Right forelimb (tissue), 1 donor: ENCODE measurements at regions not wholly inside any gene's neighbourhood (a gene's known extent, or its start where the extent isn't known, plus 50 kb on each side); places are given as distances from the start of the nearest gene placed in this dataset.
"Not testable (repeated sequence)": the region's sequence is repeated elsewhere in the genome, so short reads cannot be mapped to it uniquely, and the experiment has no call there.

Experiments
- DNase-seq: peaks from one replicate; pipeline ENCODE4 v3.0.0-alpha.2; 2018

- DNase-seq, result not testable (repeated sequence)
Measured at GRCh38 chr12:85433148-85433547, 153.1 kb downstream of the ALX1 start.

DNA sequence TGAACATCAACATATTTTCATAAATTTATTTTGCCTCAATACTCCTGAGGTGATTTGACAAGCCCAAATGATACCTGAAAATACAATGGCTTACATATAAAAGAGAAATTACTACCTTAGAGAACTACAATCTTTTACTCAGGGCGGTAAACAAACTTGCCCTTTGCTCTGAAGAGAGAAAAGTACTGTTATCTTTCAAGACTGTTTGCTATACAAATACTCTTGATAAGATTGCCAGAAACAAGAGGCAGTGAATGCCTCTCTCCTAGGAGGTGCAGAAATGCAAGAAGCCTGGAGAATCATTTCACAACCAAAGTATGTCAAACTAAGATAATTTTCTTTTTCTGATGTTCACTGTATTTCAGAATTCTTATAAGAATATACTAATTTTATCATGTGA, 160.3 kb downstream of the ALX1 start:
- DNase-seq, result no peak

DNA sequence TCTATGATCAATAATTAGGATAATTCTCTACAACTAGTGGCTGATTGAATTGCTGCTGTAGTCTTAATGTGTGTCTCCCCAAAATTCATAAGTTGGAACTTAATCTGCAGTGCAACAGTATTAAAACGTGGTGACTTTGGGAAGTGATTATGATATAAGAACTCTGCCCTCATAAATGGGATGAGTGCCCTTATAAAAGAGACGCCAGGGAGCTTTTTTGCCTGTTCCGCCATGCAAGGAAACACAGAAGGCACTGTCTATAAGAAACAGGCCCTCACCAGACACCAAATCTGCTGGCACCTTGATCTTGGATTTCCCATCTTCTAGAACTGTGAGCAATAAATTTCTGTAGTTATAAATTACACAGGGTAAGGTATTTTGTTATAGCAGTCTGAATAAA, 161.0 kb downstream of the ALX1 start:
- DNase-seq, result no peak

DNA sequence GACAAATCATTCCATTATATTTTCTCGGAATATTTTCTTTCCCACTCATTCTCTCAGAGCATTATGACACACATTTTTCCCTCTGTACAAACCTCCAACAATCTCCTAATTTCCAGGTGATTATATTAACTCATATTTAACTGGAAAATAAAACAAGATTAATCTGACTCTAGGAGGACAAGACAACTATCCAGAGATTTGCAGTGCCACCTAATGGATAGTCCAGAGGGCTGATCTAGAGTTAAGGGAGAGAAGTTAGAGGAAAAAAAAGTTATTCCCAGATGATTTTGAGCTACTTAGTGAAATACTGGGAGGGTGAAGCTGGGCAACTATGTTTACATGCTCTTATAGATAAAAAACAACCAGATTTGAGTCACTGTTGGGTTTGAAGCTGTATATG, 161.7 kb downstream of the ALX1 start:
- no peak for DNase-seq

- no peak for DNase-seq
Measured at GRCh38 chr12:85445060-85445938, 165.3 kb downstream of the ALX1 start.

DNA sequence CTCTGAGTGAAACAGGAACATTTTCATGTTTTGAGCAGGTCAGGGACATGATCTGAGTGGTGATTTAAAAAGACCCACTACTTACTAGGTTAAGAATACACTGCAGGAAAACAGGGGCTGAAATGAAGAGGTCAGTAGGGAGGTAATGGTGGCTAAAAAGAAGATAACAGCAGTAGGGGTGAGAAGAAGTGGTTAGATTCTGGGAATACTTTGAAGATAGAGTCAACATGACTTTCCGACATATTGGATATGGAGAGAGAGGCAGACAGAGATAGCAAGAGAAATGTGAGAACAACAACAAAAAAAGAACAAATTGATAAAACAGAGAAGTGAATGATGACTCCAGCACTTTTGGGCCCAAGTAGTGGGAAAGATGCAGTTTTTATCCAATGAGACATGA, 168.0 kb downstream of the ALX1 start:
- DNase-seq, result no peak

- DNase-seq, result no peak
Measured at GRCh38 chr12:85448548-85449139, 168.6 kb downstream of the ALX1 start.

DNA sequence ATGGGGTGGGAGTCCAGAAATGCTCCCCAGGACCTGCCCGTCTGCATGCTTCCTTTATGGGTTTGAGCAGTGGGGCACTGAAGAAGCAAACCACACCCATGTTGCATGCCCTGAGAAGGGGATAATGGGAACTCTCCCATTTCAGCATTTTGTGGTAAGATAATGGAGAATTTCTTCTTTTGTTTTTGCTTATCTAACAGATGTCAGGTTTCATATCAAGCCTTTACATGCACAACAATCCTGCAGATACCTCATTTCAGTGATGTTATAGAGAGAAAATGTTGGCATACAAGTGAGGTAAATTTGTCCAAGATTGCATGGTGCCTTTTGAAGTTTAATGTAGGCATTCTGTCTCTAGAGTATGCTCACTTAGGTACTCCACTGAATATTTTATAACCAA, 177.0 kb downstream of the ALX1 start:
- DNase-seq, result no peak

DNA sequence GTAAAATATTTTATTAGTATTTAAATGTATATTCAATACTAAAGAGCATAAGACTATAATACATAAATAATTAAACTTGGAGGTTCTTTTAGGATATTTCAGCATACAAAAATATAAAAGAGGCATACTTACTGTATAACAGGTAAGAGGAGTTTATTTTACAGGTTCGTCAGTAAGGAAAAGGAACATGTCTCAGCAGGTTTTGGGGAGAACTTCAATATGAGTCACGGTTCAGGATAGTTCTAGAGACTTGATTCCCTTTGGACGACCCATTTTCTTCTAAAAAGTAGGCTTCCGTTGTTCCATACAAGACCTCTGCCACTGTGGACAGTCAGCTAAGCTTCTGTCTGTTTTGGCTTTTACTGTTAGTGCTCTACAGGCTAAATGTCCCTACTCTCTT, 181.1 kb downstream of the ALX1 start:
- DNase-seq, result no peak

- no peak for DNase-seq
Measured at GRCh38 chr12:85462888-85463287, 182.9 kb downstream of the ALX1 start.

GRCh38 chr12:85466890-85467289, 186.9 kb downstream of the ALX1 start:
- DNase-seq, result no peak

GRCh38 chr12:85468356-85469157, 188.5 kb downstream of the ALX1 start:
- peak; percentile 67 for DNase-seq

- DNase-seq, result not testable (repeated sequence)
Measured at GRCh38 chr12:85469158-85470086, 189.4 kb downstream of the ALX1 start.

DNA sequence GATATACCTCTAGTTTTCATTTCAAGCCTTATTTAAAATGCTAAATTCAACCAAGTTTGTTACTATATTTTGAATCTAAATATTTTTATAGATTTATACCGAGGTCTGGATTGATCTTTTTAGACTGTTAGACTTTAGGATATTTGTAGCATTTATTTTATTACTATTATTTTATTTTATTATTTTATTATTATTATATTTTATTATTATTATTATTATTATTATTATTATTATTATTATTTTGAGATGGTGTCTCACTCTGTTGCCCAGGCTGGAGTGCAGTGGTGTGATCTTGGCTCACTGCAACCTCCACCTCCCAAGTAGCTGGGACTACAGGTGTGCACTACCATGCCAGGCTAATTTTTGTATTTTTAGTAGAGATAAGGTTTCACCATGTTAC, 195.3 kb downstream of the ALX1 start:
- DNase-seq, result not testable (repeated sequence)

- no peak for DNase-seq
Measured at GRCh38 chr12:85476756-85477155, 196.7 kb downstream of the ALX1 start.

- no peak for DNase-seq
Measured at GRCh38 chr12:85484387-85484786, 204.4 kb downstream of the ALX1 start.

DNA sequence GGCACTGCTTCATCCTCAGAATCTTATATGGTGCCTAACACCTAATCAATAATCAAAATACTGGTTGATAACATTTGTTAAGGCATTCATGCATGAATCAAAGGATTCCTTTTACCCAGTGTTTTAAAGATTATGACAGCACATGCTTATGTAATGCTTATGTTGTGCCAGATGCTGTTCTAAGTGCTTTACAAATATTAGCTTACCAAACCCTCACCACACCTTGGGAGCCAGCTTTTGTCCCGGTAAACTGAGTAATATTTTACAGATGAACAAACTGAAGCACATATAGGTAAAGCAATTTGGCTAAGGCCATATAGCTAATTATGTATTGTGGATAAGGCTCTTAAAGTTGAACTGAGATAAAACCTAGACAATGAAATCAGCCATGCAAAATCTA, 209.2 kb downstream of the ALX1 start:
- no peak for DNase-seq

DNA sequence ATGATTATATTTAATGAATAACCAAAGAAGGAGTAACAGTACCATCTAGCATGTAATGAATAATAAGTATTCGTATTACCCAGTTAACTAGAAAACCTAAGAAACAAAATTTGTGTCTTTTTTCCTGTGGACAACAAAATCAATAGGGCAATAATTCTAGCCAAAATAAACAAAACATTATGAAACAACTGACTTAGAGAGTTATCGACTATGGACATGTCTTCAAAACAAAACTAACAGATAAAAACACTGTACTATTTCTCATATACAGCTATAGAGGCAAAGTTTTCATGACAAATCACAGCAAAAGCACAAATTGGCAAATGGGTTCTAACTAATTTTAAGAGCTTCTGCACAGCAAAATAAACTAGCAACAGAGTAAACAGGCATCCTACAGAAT, 224.1 kb downstream of the ALX1 start:
- no peak for DNase-seq

DNA sequence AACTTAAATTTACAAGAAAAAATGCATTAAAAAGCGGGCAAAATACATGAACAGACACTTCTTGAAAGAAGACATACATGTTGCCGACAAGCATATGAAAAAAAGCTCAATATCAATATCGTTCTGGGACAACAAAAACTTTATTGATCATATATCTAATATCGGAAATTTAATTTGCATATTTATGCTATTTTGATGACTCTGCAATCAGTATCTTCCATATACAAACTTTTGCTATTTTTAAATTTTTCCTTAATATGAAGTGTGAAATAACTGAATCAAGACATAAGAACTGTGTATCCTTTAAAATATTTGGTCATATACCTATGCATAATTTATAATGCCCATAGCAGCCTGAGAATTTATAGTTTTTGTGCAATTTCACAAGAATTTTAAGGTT, 224.6 kb downstream of the ALX1 start:
- no peak for DNase-seq

DNA sequence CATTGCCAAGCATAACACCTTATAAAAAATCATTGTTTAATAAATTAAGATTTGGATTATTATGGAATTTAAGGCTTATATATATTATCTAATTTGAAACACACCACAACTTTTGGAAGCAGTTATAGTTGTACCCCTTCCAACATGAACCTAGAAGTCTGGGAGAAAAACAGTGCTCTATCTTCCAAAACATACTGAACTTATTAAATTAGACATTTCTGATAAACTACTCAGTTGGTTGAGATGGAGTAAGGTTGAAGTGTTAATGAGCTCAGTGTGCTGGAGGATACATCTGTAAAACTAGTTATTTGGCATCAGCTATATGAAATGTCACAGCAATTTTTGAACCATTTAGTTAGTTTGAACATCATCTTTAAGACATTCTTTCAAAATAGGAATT, 227.4 kb downstream of the ALX1 start:
- DNase-seq, result no peak

- no peak for DNase-seq
Measured at GRCh38 chr12:85509081-85509856, 229.2 kb downstream of the ALX1 start.

GRCh38 chr12:85509857-85510256, 229.8 kb downstream of the ALX1 start:
- DNase-seq, result no peak
